Activated CD4-positive, alpha-beta T cell treated with anti-CD3 and anti-CD28 coated beads, Interleukin-2, Interleukin-4, amounts not matched to agents 100 ng/mL and 50 ng/mL, durations not matched to agents 16 hours and 8 hours (primary cell): ENCODE measurements at regions not wholly inside any gene's neighbourhood (a gene's known extent, or its start where the extent isn't known, plus 50 kb on each side); places are given as distances from the start of the nearest gene placed in this dataset.
"Not testable (repeated sequence)": the region's sequence is repeated elsewhere in the genome, so short reads cannot be mapped to it uniquely, and the experiment has no call there.

ENCODE experiments used
- DNase-seq: peaks from one replicate; pipeline ENCODE4 v3.0.0-alpha.2; 2020; ENCODE audit warnings: low spot score

DNA sequence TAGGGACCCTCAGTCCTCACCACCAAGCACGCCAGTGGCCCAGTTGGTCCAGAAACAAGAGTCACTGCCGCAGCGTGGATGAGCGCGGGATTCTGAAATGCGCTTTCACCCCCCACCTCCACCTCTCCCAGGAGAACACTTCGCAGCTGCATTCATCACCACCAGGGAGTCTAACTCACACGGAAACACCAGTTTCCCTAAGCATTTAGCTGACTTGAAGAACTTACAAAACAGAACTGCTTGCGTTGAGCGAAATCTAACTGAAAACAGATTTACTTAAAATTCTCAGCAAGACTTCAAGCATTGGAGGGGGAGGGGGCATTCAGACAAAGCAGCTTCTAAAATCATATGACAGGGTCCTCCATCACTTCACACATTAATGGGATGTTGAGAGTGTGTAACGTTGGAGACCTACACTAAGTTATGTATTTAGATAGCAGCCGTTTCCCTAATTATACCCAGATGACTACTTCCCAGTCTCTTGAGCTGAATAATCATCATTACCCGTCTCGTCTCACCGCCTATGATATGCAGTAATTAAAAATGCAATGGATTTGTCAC is 258.2 kb upstream of the IRS2 start:
- no peak for DNase-seq

DNA sequence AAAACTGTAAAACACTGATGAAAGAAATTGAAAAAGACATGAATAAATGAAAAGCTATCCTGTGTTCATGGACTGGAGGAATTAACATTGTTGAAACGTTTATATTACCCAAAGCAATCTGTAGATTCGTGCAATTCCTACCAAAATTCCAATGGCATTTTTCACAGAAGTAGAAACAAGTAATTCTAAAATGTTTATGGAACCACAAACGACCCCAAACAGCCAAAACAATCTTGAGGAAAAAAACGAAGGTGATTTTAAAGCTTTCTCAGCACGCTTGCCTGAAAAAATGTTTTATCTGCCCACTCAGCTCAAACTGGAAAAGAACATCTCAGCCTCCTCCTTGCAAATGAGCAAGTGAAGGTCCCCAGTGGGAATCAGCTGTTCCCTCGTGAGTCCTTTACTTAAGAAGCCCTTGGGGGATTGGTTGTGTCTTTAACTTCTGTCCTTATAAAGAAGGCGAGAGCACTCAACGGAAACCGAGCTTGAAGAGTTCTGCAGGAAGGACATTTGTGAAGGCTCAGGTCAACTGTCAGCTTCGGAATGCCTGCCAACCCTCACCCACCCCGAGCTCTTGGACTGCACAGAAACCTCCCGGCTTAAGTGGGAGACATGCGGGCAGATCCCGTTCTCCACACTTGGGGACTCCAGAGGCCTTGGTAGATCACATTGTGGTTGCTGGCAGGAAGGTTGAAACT is 256.0 kb upstream of the IRS2 start:
- DNase-seq: no peak

DNA sequence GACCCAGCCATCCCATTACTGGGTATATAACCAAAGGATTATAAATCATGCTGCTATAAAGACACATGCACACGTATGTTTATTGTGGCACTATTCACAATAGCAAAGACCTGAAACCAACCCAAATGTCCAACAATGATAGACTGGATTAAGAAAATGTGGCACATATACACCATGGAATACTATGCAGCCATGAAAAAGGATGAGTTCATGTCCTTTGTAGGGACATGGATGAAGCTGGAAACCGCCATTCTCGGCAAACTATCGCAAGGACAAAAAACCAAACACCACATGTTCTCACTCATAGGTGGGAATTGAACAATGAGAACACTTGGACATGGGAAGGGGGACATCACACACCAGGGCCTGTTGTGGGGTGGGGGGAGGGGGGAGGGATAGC is 255.3 kb upstream of the IRS2 start:
- not testable (repeated sequence) for DNase-seq

DNA sequence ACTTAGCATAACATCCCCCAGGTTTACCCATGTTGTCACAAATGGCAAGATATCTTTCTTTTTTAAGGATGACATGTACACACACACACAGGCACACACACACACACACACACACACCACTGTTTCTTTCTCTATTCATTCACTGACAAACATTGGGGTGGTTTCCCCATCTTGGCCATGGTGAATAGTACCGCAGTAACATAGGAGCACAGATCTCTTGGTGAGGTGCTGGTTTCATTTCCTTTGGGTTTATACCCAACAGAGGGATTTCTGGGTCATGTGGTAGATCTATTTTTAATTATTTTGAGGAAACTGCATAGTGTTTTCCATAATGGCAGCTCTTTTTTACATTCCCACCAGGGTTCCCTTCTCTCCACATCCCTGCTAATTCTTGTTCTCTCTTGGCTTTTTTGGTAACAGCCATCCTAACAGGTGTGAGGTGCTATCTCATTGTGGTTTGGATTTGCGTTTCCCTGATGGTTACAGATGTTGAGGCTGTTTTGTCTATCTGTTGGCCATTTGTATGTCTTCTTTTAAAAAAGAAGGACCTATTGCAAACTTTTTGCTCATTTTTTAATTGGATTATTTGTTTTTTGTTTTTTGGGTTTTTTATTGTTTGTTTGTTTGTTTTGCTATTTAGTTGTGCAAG is 251.7 kb upstream of the IRS2 start:
- DNase-seq: no peak

DNA sequence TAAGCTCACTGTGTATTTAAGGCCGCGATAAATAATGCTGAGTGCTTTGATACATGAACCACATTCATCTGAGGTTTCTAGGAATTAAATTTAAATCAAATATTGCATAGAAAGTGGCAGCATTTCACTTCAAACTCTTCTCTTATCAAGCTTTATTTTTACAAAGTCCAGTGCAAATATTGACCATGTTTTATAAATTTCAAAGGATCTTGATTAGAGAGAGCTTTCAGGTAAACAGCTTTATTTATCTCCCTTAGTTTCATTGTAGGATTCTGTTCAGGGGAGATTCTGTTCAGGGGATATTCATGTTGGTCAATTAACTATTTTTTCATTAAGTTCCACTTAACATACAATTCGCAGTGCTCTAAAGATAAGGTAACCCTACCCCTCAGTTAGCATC is 249.7 kb upstream of the IRS2 start:
- DNase-seq: no peak

DNA sequence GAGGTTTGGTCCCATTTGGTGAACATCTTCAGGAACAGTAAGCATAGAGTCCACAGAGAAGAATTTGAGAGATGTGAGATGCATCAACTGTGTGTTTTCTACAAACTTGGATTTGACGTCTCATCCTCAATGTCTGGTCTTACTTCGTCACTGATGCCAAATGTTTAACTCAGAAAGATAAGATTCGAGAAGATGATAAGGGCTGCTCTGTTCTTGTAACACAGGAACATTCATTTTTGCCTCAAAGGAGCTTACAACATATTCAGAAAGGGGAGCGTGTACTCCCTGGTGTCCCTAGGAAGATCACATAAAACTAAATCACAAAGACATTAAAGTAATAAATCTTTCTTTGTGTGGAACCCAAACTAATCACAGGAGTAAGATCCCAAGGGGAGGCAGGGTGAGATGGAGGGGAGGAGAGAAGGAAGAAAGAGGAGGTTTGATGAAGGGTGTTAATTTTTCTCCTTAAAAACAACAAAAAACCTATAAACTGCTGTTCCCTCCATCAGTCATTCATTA is 247.7 kb upstream of the IRS2 start:
- DNase-seq: no peak

DNA sequence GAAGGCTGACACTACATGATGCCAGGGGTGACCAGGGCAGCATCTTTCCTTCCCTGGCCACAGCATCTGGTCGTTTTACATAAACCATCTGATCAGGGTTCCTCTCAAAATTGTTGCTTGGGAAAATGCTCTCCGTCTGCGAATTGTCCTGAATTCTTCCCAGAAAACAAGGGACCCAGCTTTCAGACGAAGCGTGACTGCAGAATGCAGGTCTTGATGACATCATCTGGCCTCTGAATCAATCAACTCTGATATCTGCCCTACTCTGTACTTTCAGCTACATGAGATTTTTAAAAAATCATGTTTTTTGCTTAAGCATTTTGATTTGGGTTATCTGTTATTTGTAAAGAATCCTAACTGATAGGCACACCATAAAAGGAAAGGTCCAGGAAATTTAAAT is 246.6 kb upstream of the IRS2 start:
- DNase-seq: no peak

DNA sequence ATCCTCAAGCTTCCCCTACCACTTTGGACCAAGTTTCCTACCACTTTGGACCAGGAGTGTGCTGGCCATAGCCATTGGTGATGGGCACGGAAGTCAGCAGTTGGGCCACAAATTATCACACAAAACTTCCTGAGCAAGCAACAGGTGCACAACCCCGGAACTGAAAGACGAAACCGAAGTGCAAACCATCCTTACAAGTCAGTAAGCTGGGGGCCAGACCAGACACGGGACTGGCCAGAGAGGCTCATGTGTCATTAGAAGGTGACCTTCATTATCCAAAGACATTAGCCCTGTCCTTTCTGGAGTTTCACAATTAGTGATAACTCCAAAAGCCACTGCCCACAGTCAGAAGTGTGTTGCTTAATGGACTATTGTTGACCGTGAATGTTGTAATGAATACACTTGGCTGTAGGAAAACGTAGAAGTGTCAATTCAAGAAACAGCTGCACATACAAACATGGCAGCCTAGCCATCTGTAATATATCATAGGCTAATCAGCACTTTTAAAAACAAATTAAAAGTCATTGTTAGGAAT is 244.1 kb upstream of the IRS2 start:
- DNase-seq: no peak

DNA sequence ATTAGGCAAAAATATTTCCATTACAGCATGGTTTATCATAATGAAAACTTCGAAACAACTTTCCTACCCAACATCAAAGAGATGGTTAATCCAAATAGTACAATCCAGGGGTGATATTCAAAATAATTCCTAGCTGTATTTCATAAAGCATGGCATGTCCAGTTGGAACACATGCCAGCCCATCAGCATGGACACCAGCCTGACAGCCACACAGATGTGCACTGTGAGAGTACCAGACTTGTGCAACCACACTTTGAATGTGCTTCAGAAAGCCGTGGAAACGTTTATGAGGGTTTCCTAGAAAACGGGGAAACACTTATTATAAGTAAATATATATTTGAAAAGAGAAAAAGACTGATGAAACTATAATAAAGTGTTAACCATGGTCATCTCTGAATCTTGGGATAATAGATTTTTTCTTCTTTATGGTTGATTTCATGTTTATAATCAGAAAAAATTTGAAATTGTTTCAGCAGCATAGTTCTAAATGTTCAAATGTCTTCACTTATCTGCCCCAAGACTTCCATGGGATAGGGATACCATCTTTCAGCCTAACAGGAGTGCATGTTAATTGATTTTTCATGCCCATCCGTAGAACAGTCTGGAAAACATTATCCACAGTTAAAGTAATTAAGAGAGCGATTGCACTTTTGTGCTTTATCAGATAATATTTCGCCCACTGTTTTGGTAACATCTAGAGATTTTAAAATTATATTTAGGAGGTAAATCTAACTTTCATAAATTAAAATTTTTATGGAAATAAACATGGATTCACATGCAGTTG is 242.6 kb upstream of the IRS2 start:
- DNase-seq: no peak

DNA sequence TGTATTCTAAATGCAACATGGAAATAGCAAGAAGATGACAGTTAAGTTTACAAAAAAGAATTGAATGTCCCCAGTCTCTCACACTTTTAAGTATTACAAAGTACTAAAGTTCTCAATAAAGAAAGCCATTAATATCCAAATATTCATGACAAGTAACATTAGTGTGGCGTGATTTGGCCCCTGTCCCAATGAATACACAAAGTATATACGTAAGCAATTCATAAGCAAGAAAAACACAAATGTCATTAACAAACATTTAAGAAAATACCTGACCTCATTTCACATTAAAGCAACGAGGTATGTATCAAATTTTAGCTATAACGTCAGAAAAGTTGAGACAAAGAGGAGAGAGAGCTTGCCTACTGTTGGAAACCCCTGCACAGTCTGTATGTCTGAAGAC is 241.9 kb upstream of the IRS2 start:
- no peak for DNase-seq

DNA sequence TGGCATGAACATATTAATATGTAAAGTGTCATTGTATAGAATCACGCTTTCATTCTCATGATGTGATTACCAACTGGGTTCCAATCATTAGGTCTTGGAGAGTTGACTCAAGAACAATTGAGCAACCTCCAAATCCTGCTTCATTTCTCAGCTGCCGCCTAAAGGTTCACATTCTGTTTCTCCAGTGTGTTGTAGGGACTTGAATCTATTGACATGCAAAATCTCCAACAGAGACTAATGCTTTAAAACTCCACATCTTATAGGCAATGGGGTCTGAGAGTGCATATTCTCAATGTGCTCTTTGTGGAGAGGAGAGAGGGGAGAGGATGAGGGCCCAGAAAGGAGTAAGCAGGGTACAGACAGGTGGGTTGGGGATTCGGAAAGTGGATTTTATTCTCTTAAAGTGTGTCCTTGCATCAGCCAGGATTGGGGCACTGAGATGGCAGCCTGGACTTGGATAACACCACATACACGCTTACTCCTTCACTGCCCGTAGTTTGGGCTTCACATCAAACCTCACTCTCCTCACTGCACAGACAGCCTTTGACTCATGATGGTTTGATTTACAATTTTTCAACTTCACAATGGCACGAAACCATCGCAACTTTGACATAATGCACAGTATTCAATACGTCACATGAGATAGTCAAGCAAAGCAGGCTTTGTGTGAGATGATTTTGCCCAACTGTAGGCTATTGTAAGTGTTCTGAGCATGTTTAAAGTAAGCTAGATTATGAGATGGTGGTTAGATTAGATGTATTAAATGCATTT is 241.3 kb upstream of the IRS2 start:
- no peak for DNase-seq

DNA sequence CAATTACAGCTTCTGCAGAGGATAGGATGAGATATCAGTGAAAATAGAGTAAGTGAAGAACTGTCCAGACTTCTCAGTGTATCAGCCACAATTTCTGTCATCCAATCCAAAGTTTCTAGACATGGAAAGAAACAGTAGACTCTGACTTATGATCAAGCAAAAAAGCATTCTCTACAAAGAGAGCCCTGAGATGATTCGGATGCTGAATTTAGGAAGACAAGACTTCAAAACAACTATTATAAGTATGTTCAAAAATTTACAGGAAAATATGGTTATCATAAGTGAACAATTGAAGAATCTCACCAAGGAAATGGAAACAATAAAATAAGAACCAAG is 238.2 kb upstream of the IRS2 start:
- DNase-seq: no peak

DNA sequence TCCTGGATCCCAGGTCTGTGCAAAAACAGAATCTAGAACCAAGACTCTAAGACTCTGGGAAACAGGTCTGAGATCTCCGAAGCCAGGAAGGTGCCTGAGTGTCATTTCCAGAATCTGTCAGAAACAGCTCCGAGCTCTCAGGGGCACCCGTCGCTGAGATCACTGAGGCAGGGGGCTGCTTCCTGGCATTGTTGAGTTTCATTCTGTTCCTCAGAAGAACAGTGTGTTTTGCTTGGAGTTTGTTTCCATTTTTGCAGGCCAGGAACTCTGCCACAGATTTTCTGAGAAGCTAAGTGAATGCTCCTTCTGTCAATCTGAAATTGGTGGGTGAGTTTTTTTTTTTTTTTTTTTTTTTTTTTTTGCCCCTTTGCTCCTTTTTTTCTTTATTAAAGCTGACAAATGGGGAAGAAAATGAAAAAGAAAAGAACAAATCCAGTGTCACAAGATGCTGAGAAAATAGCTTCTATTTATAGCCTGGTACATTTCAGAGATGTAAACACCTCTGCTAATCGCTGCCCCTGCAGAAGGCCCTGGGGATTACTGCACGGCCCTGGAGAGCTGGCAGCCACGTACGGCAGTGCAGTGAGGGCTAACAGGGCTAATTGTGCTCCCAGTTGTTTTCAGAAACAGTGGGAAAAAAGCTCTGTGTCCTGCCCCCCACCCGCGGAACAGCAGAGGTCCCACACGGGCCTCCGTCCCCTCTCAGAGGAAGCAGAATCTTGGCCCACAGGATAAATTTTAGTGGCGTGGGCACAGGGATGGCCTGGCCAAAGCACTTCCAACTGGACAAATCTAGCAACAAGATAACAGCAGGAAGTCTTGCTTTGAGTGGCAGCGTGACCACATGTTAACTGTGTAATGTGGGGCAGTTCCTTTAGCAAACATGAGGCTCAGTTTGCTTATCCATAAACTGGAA is 237.6 kb upstream of the IRS2 start:
- DNase-seq: no peak

DNA sequence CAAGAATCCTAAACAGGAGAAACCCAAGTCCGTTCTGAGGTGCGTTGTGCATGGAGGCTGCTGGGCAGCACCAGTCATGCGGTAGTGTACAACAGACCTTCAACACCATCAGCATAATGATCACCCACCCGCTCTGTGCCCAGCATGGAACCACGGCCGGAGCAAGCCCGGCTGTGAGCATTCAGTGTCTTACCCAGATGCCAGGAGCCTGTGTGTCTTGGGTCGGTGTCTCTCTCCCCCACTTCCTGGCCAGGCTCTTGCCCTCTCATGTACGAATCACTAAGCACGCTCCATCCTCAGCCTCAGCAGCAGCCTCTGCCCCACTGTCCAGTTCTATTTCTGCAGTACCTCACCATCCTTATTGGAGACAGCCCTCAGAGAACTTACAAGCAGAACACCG is 231.6 kb upstream of the IRS2 start:
- no peak for DNase-seq

DNA sequence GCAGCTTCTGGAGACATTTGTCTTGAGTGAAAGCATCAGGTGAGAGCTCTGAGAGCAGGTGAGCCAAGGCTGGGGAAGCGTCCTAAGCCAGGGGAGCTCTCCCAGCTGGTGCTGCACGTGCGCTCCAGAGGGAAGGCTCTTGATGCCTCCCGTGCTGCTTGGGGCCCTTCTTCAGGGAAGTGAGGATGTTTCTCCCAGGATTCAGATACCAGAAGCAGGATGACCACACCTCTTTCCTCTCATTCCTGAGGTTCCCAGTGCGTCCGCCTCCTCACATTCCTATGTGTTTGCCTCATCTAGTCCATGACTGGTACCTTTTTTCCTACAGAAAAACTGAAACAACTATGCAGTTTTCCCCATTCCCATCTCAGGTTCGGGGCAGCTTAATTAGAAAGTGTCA is 231.0 kb upstream of the IRS2 start:
- no peak for DNase-seq

DNA sequence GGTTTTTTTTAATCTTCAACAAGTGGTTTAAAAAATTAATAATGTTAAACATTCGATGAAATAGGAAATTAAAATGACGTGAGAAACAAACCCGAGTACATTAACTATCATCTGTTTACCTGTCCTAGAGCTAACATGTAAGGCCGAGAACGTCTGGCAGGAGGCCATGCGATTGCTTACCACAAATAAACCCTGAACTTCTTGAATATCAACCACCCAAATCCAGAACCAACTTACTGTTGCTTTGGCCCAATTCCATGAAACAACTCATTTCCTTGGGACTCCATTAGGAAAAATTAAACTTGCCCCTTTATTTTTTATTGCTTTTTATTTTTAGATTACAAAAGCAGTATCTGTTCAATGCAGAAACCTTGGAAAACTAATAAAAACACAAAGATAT is 228.9 kb upstream of the IRS2 start:
- no peak for DNase-seq

DNA sequence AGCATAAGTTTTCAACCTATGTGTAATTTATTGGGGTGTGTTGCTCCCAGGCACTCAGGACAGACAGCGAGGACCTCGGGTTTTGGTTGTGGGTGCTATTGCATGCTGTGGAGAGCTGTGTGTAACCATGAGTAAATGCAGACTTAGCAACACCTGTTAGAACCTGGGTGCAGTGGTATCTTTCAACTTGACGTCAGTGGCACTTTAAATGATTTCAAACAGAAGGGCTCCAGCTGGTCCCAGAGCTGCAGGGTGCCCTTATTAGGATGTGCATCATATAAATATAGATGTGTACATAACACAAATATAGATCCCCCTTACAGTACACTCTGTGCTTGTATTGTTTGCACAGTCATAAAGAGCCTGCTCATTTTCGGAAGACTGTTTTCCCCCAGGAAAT is 228.3 kb upstream of the IRS2 start:
- no peak for DNase-seq

DNA sequence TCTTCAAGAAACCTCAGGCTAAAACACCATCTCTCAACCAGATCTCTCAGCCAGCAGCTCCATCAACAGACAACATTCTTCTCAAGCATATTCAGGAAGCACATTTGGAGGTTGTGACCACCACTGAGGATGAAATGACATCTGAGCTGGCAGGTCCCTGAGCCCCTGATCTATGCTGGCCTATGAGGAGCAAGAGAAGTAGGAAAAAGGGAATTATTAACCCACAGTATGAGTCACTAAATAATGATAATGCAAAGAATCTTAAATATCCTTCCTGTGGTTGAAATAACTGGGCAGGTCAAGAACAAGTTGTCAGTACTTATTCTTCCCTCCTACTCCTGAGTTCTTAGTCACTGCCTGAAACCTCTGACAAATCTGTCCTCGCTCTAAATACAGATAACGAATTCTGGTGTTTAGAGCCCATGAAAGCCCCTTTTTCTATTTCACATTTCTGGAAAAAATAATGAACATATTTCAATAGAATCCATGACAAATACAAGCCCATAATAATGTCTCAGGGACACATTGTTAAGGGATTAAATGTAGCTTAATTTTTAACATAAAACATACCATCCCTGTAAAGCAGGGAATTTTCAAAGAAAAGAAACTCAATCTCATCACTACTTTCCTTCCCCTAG is 225.8 kb upstream of the IRS2 start:
- no peak for DNase-seq

DNA sequence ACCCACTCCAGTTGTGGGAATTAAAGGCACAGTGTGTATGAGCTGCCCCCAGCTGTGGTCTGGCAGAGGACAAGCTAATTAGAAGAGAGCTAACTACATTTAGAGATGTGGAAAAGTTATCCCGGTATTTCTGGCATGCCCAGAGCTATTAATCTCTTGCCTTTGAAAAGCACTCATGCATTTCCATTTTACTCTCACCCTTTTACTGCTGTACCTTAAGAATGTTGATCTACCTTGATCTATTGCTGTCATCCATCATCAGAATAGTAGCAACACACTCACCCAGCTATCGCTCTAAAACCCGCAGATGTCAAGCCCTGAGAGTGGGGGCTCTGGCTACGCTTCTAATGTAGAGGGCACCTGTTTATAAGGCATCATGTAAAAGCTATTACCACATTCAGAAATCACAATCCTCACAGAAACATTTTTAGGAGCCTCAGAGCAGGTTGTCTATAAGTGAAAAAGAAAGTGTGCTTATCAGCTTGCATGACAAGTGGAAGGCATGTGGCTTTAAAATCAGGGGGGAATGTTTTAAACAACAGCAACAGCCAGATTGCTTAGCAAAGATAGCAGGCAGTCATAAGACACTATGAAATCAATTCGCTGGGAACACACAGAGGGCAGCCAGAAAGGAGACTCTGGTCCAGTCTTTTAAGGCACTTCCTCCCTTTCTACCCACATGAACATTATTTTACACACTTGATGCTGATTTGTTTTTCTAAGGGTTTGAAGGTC is 224.2 kb upstream of the IRS2 start:
- no peak for DNase-seq

DNA sequence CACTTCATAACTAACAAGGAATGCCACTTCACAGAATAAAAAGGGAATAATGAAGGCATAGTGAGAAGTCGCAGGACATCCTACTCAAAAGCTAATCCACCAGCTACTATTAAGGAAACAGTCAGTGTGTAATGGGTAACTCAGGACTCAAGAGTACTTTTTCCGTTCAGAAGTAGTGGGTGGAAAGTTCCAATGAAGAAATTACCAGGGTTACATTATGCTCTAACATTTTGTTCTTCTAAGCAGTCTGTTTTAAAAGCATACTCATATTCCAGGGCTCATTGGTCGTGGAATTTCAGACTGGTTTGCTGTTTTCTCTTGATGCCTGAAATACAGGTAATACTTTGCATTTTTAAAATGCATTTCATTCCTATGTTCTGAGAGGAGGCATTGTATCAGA is 222.4 kb upstream of the IRS2 start:
- DNase-seq: no peak
